ENCODE measurements at regions not wholly inside any gene's neighbourhood (a gene's known extent, or its start where the extent isn't known, plus 50 kb on each side); places are given as distances from the start of the nearest gene placed in this dataset.

- no peak for DNase-seq
Measured at GRCh38 chr15:62727501-62727900, 315.0 kb upstream of the TPM1 start.

DNA sequence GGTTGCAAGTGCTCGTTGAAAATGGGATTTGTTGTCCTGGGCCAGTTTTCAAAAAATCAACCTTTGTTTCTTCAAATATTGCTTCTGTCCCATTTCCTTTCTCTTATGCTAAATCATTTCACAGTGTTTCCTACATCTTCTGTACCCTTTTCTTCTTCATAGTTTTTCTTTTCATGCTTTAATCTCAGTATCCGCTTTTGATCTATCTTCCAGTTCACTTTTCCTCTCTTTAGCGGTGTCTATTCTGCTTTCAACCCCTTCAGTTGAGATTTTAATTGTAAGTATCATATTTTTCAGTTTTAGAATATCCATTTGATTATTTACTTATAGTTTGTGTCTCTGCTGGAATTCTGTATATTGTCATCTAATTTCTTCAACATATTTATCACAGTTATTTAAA is 311.7 kb upstream of the TPM1 start:
- DNase-seq = no peak

- DNase-seq = no peak
Measured at GRCh38 chr15:62732078-62732477, 310.5 kb upstream of the TPM1 start.

- DNase-seq = no peak
Measured at GRCh38 chr15:62734706-62735105, 307.8 kb upstream of the TPM1 start.

DNA sequence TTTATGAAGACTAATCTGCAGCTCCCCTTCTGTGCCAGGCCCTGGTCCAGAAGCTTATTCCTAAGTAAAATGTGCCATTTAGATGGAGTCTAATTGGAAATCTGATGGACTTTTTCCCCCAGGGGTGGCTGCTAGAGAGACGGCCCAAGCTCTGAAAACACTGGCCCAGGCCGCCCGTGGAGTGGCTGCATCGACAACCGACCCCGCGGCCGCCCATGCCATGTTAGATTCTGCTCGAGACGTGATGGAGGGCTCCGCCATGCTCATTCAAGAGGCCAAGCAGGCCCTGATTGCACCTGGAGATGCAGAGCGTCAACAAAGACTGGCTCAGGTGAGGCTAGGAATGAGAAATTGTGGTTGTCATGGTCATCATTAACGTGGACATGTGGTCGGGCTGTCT is 305.8 kb upstream of the TPM1 start:
- DNase-seq = no peak

GRCh38 chr15:62737551-62737950 is 305.0 kb upstream of the TPM1 start:
- no peak for DNase-seq

GRCh38 chr15:62739082-62739481 is 303.5 kb upstream of the TPM1 start:
- DNase-seq = no peak

DNA sequence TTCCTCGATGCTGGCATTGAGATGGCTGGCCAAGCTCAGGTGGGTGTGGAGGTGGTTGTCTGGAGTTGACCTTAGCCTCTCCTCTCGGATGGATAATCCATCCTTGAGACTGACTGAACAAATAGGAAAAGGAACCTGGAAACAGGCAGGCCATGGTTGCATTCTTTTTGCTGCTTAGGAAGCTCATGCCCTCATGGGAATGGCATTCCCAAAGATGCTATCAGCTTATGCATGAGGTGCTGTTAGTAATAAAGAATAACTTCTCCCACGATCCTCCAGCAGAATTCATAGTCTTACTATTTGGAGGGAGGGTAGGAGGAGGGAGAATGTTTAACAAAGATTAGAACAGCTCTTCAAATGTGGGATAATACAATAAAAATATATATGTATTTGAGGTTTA is 303.0 kb upstream of the TPM1 start:
- DNase-seq = no peak

GRCh38 chr15:62740141-62741004 is 302.2 kb upstream of the TPM1 start:
- no peak for DNase-seq

- DNase-seq = no peak
Measured at GRCh38 chr15:62741106-62741505, 301.4 kb upstream of the TPM1 start.

- no peak for DNase-seq
Measured at GRCh38 chr15:62742409-62743171, 300.0 kb upstream of the TPM1 start.

DNA sequence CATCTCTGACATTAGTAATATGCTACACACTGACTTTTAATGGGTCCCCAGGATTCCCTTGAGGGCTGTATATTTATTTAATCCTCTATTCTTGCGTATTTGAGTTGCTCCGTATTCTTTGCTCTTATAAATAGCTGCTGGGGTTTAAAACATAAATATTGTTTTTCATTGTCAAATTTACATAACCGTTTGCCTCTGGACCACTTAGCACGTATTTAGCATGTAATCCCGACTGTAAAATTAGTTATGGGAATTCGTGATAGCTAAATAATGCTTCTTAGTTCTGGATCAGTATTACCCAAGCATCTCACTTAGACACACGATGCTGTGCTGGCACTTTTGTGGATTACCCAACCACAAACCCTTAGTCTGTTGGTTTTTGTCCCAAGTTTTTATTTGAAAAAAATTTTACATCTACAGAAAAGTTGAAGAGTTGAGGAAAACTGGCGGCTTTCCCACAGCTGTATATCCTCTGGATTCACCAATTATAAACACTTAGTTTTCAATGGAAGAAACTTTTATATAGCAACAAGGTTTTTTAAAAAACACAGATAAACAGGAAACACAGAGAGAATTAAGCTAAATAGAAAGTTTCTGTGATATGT is 296.8 kb upstream of the TPM1 start:
- no peak for DNase-seq

GRCh38 chr15:62748196-62748595 is 294.4 kb upstream of the TPM1 start:
- no peak for DNase-seq

DNA sequence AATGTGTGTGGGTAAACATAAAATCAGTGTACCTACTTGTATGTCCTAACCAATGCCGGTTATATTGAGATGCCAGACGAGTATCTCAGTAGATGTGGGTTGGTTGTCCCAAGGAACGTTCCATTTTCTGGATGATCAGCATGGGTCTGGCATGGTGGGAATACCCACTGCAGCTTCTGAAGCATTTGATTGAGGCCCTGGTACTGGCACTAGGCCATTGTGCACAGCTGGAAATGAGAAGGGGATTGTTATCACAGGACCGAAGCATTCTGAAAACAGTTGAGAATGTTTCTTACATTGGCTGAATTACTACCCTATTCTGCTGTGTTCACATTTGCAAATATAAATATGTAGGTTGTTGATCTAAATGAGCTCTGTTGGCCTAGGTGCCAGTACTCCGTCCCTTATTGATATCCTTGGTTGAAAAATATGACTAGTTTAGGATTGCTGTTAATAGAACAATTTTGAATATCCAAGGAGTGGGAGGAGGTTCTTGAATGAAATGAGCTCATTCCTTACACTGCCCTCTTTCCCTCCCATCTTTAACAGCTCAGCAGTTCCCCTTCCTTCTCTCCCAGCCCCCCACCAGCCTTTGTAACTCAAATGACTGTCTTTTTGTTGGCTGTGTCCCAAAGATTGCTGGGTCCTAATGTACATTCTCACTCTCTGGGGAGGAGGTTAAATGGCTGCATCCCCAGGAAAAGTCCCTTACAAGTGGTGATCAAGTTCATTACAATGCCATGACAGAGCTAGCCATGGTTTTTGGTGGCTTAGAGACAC is 293.3 kb upstream of the TPM1 start:
- DNase-seq = no peak

- no peak for DNase-seq
Measured at GRCh38 chr15:62750471-62750870, 292.1 kb upstream of the TPM1 start.

- no peak for DNase-seq
Measured at GRCh38 chr15:62752657-62753517, 289.7 kb upstream of the TPM1 start.

- no peak for DNase-seq
Measured at GRCh38 chr15:62753518-62754221, 288.9 kb upstream of the TPM1 start.

GRCh38 chr15:62756326-62756994 is 286.1 kb upstream of the TPM1 start:
- no peak for DNase-seq

- DNase-seq = no peak
Measured at GRCh38 chr15:62756995-62757360, 285.6 kb upstream of the TPM1 start.

GRCh38 chr15:62757535-62757934 is 285.0 kb upstream of the TPM1 start:
- no peak for DNase-seq

Data from bone marrow (tissue), 2 donors.